CD14-positive monocyte (primary cell): ENCODE measurements at regions not wholly inside any gene's neighbourhood (a gene's known extent, or its start where the extent isn't known, plus 50 kb on each side); places are given as distances from the start of the nearest gene placed in this dataset.

Source experiments
- DNase-seq, 3 donors: peaks; one replicate each; pipeline ENCODE4 v3.0.0-alpha.2; 2011 to 2022
- H2AFZ ChIP-seq: 2 replicates; pipeline ENCODE4 v1.6.0; 2012; ENCODE audit warnings: mild to moderate bottlenecking, low read depth, low read length, inconsistent platforms; ENCODE audit not compliant: insufficient read depth, poor library complexity, severe bottlenecking
- H3K27ac ChIP-seq, 2 donors: 1 replicate in 1 of 2; 2 replicates in 1 of 2; pipeline ENCODE4 v1.5.1; 2012 to 2013; ENCODE audit warnings: low read length in 2 of 2, control low read depth in 1 of 2, inconsistent platforms in 1 of 2, low read depth in 1 of 2, mild to moderate bottlenecking in 1 of 2
- H3K27me3 ChIP-seq, 2 donors: one replicate each; pipeline versions ENCODE4 v1.6.0 to v1.6.1; 2011 to 2013; ENCODE audit warnings: low read length in 2 of 2; ENCODE audit not compliant: control insufficient read depth in 2 of 2, insufficient read depth in 2 of 2
- H3K36me3 ChIP-seq, 2 donors: replicated peaks in 1 of 2; 1 replicate in 1 of 2; 2 replicates in 1 of 2; pipeline versions ENCODE4 v1.5.1 to v1.6.1; 2012 to 2013; ENCODE audit warnings: low read length in 2 of 2, control low read depth in 1 of 2, inconsistent platforms in 1 of 2, mild to moderate bottlenecking in 1 of 2; ENCODE audit not compliant: insufficient read depth in 2 of 2, control insufficient read depth in 1 of 2
- H3K4me1 ChIP-seq, 2 donors: 1 replicate in 1 of 2; 2 replicates in 1 of 2; pipeline versions ENCODE4 v1.5.1 to v1.6.1; 2012 to 2013; ENCODE audit warnings: low read length in 2 of 2, control low read depth in 1 of 2, inconsistent platforms in 1 of 2, mild to moderate bottlenecking in 1 of 2, moderate library complexity in 1 of 2; ENCODE audit not compliant: insufficient read depth in 2 of 2, control insufficient read depth in 1 of 2
- H3K4me2 ChIP-seq: replicated peaks from 2 replicates; pipeline ENCODE3; 2012; ENCODE audit warnings: low read length, moderate library complexity, mild to moderate bottlenecking; ENCODE audit not compliant: poor library complexity, severe bottlenecking; ENCODE audit errors: extremely low read depth
- H3K4me3 ChIP-seq, 3 experiments: fragments of 200-600 bp in 1 of 3; sonication (generic) in 1 of 3; replicated peaks in 1 of 3; 1 replicate in 2 of 3; 2 replicates in 1 of 3; pipeline ENCODE4 v1.5.1; 2011 to 2013; ENCODE audit warnings: low read length in 3 of 3, mild to moderate bottlenecking in 3 of 3, control low read depth in 2 of 3, low read depth in 2 of 3, inconsistent platforms in 1 of 3, moderate library complexity in 1 of 3
- H3K79me2 ChIP-seq: 2 replicates; pipeline ENCODE4 v1.6.0; 2012; ENCODE audit warnings: mild to moderate bottlenecking, control low read depth, inconsistent platforms, low read length, moderate library complexity; ENCODE audit not compliant: insufficient read depth
- H3K9ac ChIP-seq: 2 replicates; pipeline ENCODE4 v1.6.0; 2017; ENCODE audit warnings: low read length, mild to moderate bottlenecking; ENCODE audit not compliant: insufficient read depth, poor library complexity, severe bottlenecking
- H3K9me3 ChIP-seq, 2 donors: replicated peaks in 1 of 2; 1 replicate in 1 of 2; 2 replicates in 1 of 2; pipeline versions ENCODE4 v1.5.1 to v1.6.1; 2012 to 2013; ENCODE audit warnings: low read length in 2 of 2, control low read depth in 1 of 2; ENCODE audit not compliant: control insufficient read depth in 1 of 2, insufficient read depth in 1 of 2
- H4K20me1 ChIP-seq: 2 replicates; pipeline ENCODE4 v1.6.0; 2012; ENCODE audit warnings: mild to moderate bottlenecking, low read length, control low read depth, moderate library complexity; ENCODE audit not compliant: insufficient read depth
- H3K27ac Mint-ChIP-seq, 7 donors: one replicate each; pipeline ENCODE4 v1.8.0; 2020; ENCODE audit warnings: mild to moderate bottlenecking in 7 of 7, mixed read lengths in 7 of 7, moderate library complexity in 6 of 7, inconsistent platforms in 2 of 7
- H3K27me3 Mint-ChIP-seq, 3 donors: one replicate each; pipeline ENCODE4 v1.8.0; 2021 to 2022; ENCODE audit warnings: low read depth in 3 of 3, mild to moderate bottlenecking in 3 of 3, mixed read lengths in 3 of 3, moderate library complexity in 3 of 3, inconsistent platforms in 1 of 3
- H3K36me3 Mint-ChIP-seq, 2 donors: one replicate each; pipeline ENCODE4 v1.8.0; 2020; ENCODE audit warnings: mixed read lengths in 2 of 2, inconsistent platforms in 1 of 2, mild to moderate bottlenecking in 1 of 2
- H3K4me1 Mint-ChIP-seq: one replicate; pipeline ENCODE4 v1.8.0; 2020; ENCODE audit warnings: mild to moderate bottlenecking, mixed read lengths
- H3K4me3 Mint-ChIP-seq, 2 donors: one replicate each; pipeline ENCODE4 v1.8.0; 2020; ENCODE audit warnings: mild to moderate bottlenecking in 2 of 2, mixed read lengths in 2 of 2, moderate library complexity in 1 of 2
- H3K9me3 Mint-ChIP-seq, 7 donors: one replicate each; pipeline ENCODE4 v1.8.0; 2020 to 2022; ENCODE audit warnings: mixed read lengths in 7 of 7, mild to moderate bottlenecking in 6 of 7, moderate library complexity in 6 of 7, inconsistent platforms in 2 of 7
- WGBS: methylation state at CpG from one replicate; pipeline ENCODE4 v1.1.5; 2013; ENCODE audit warnings: missing lambda C conversion rate; ENCODE audit not compliant: insufficient coverage; 5-methylcytosine and 5-hydroxymethylcytosine counted together
- intact Hi-C, 2 donors: fragments of 100-400 bp; cut with micrococcal nuclease; formaldehyde crosslinking; loops; one replicate each; pipeline versions ENCODE4 v1.15.0 to v1.15.1; 2023
- TF ChIP-seq, protein P1 (sequence below): fragments of 200-600 bp; IDR thresholded peaks from one replicate; pipeline ENCODE4 v1.8.0; 2022; ENCODE audit warnings: antibody characterized with exemption, mild to moderate bottlenecking

GRCh38 chr4:160009656-160010493 lies 907.0 kb downstream of the RAPGEF2 start:
- H3K36me3 Mint-ChIP-seq, result no peaks in the 10 kb centered on the region
- TF ChIP-seq, protein P1, sequence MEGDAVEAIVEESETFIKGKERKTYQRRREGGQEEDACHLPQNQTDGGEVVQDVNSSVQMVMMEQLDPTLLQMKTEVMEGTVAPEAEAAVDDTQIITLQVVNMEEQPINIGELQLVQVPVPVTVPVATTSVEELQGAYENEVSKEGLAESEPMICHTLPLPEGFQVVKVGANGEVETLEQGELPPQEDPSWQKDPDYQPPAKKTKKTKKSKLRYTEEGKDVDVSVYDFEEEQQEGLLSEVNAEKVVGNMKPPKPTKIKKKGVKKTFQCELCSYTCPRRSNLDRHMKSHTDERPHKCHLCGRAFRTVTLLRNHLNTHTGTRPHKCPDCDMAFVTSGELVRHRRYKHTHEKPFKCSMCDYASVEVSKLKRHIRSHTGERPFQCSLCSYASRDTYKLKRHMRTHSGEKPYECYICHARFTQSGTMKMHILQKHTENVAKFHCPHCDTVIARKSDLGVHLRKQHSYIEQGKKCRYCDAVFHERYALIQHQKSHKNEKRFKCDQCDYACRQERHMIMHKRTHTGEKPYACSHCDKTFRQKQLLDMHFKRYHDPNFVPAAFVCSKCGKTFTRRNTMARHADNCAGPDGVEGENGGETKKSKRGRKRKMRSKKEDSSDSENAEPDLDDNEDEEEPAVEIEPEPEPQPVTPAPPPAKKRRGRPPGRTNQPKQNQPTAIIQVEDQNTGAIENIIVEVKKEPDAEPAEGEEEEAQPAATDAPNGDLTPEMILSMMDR, result no peak
- no peak overlapping the region for H3K4me3 Mint-ChIP-seq
- Histone ChIP-seq H3K4me3 (no peak overlapping the region), H3K4me1 (no peaks in the 10 kb centered on the region), H3K27ac (no peak overlapping the region), H3K36me3 (no peaks in the 10 kb centered on the region), H2AFZ (no peak overlapping the region), H3K27me3 (no peaks in the 10 kb centered on the region), H4K20me1 (no peaks in the 10 kb centered on the region), H3K79me2 (no peaks in the 10 kb centered on the region), H3K9ac (no peak overlapping the region), H3K9me3 (peaks cover 8 to 10% of the 10 kb centered on the region in 2 donors), H3K4me2 (no peak overlapping the region)
- H3K9me3 Mint-ChIP-seq, result peaks cover 0 to 10% (median 4%) of the 10 kb centered on the region in 7 donors
- WGBS, result no CpG with 5 or more reads among the region's 1 CpG
- no peak overlapping the region for H3K27ac Mint-ChIP-seq
- peaks cover 0 to 3% (median 0%) of the 10 kb centered on the region in 3 donors for H3K27me3 Mint-ChIP-seq
- no peak for DNase-seq
- H3K4me1 Mint-ChIP-seq, result no peaks in the 10 kb centered on the region
- intact Hi-C loops, result no loop called here

DNA sequence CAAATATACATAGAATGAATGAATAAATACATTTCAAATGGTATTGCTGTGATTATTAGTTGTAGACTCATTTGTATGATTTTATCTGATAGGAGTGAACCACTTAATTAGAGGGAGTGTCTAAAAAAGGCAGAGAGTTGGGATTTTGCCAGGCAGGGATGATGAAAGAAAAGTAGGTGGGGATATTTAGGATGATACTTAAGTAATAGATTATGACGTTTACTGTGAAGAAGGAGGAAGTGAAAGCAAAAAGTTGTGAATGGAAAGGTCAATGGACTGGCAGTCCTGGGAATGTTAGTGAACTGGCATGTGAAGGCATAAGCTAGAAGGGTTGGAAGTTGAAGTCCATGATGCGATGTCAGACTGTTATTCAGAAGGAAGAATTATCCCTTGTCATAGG lies 917.1 kb downstream of the RAPGEF2 start:
- H3K4me3 ChIP-seq, result no peak overlapping the region
- Mint-ChIP-seq H3K27me3 (peaks cover 0 to 2% (median 0%) of the 10 kb centered on the region in 3 donors), H3K4me1 (no peaks in the 10 kb centered on the region), H3K4me3 (no peak overlapping the region), H3K27ac (no peak overlapping the region), H3K36me3 (no peaks in the 10 kb centered on the region), H3K9me3 (peaks cover 4 to 14% (median 8%) of the 10 kb centered on the region in 7 donors)
- WGBS, result 44% methylated on average over 2 of the region's 2 CpGs
- H3K27ac ChIP-seq, result no peak overlapping the region
- no peak overlapping the region for H3K4me2 ChIP-seq
- intact Hi-C loops, result no loop called here
- peaks cover 0 to 14% of the 10 kb centered on the region in 2 donors for H3K9me3 ChIP-seq
- TF ChIP-seq, protein P1, result no peak
- H3K9ac ChIP-seq, result no peak overlapping the region
- DNase-seq, result no peak
- H2AFZ ChIP-seq, result no peak overlapping the region
- H4K20me1 ChIP-seq, result no peaks in the 10 kb centered on the region
- no peaks in the 10 kb centered on the region for H3K27me3 ChIP-seq
- no peaks in the 10 kb centered on the region for H3K36me3 ChIP-seq
- no peaks in the 10 kb centered on the region for H3K79me2 ChIP-seq
- H3K4me1 ChIP-seq, result no peaks in the 10 kb centered on the region
